Amniotic epithelial cell (primary cell): ENCODE measurements at regions not wholly inside any gene's neighbourhood (a gene's known extent, or its start where the extent isn't known, plus 50 kb on each side); places are given as distances from the start of the nearest gene placed in this dataset.

Experiments used
- DNase-seq: peaks from one replicate; pipeline ENCODE4 v3.0.0-alpha.2; 2010; ENCODE audit warnings: low read depth

GRCh38 chr5:158162026-158162425, 303.1 kb upstream of the CLINT1 start:
- DNase-seq = no peak

- DNase-seq = no peak
Observed at GRCh38 chr5:158159621-158160020, 300.7 kb upstream of the CLINT1 start.

- DNase-seq = no peak
Observed at GRCh38 chr5:158155811-158156505, 297.0 kb upstream of the CLINT1 start.

GRCh38 chr5:158155067-158155466, 296.1 kb upstream of the CLINT1 start:
- DNase-seq = no peak

- peak; percentile 88 for DNase-seq
Observed at GRCh38 chr5:158154226-158155005, 295.5 kb upstream of the CLINT1 start.

GRCh38 chr5:158153508-158153907, 294.6 kb upstream of the CLINT1 start:
- no peak for DNase-seq

GRCh38 chr5:158152136-158152535, 293.2 kb upstream of the CLINT1 start:
- DNase-seq = no peak

- no peak for DNase-seq
Observed at GRCh38 chr5:158147227-158147626, 288.3 kb upstream of the CLINT1 start.

GRCh38 chr5:158145827-158146226, 286.9 kb upstream of the CLINT1 start:
- no peak for DNase-seq

GRCh38 chr5:158143081-158143480, 284.1 kb upstream of the CLINT1 start:
- DNase-seq = no peak

GRCh38 chr5:158142156-158142555, 283.2 kb upstream of the CLINT1 start:
- no peak for DNase-seq

- peak; percentile 3 for DNase-seq
Observed at GRCh38 chr5:158140120-158140731, 281.3 kb upstream of the CLINT1 start.

- DNase-seq = peak; percentile 36
Observed at GRCh38 chr5:158139161-158139560, 280.2 kb upstream of the CLINT1 start.

- DNase-seq = no peak
Observed at GRCh38 chr5:158135682-158136179, 276.8 kb upstream of the CLINT1 start.

- DNase-seq = no peak
Observed at GRCh38 chr5:158133369-158133768, 274.4 kb upstream of the CLINT1 start.

GRCh38 chr5:158127536-158127935, 268.6 kb upstream of the CLINT1 start:
- no peak for DNase-seq

- DNase-seq = no peak
Observed at GRCh38 chr5:158126442-158127405, 267.8 kb upstream of the CLINT1 start.

GRCh38 chr5:158124606-158125316, 265.8 kb upstream of the CLINT1 start:
- no peak for DNase-seq

- no peak for DNase-seq
Observed at GRCh38 chr5:158123595-158123994, 264.6 kb upstream of the CLINT1 start.

GRCh38 chr5:158121678-158122077, 262.7 kb upstream of the CLINT1 start:
- DNase-seq = no peak

GRCh38 chr5:158120760-158121159, 261.8 kb upstream of the CLINT1 start:
- DNase-seq = peak; percentile 24
